Tibial nerve (tissue), 3 donors: ENCODE measurements at regions not wholly inside any gene's neighbourhood (a gene's known extent, or its start where the extent isn't known, plus 50 kb on each side); places are given as distances from the start of the nearest gene placed in this dataset.

Source experiments
- POLR2A ChIP-seq, 2 donors: fragments of 450-650 bp; IDR thresholded peaks; one replicate each; pipeline ENCODE4 v1.6.1; 2017; ENCODE audit warnings: antibody characterized with exemption in 2 of 2, mild to moderate bottlenecking in 2 of 2, moderate library complexity in 2 of 2
- TF ChIP-seq, protein P1 (sequence below), 5 experiments: fragments of 200-600 bp in 3 of 5; fragments of 450-650 bp in 2 of 5; sonication (generic) in 3 of 5; IDR thresholded peaks; one replicate each; pipeline ENCODE4 v1.5.1; 2016 to 2019; ENCODE audit warnings: antibody characterized with exemption in 5 of 5, mild to moderate bottlenecking in 3 of 5, moderate library complexity in 2 of 5

DNA sequence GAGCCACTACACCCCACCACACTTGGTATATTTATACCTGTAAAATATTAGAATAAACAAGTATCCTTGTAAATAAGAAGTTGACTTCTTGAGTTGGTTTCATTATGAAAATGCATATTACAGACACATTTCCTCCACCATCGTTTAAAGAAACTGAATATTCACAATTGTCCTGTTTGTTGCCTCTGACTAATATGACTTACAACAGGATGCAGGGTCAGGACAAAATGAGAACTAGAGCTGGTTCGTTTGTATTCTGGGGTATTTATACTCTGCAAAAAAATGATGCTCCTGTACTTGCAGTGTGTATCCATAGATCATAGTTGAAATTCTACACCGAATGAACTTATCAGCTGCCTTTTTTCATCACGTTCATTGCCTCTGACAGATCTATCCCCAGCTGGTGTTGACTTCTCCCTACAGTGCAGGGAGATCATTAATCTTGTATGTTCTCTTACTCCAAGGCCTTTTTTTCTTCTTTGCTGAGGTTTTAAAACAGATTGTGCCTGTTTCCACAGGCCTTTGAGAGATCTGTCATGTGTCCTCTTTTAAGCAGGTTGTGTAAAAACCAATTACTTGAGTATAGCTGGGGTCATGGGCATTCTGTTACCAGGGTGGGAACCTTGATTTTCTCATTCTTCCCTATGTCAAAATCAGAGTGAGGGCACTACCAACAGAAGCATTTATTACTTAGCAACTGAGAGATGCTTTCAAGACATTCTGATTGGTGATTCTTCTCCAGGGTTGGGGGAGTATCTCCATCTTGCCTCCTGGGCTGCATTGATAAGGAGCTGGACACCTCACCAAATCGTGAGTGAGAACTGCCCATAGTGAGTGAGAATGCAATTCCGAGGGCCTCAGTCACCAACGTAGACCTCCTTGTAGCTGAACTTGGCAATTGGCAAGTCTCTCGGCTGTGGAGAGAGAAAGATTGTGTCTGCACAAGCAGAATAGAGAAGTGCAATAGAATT, 78.8 kb upstream of the CD83 start:
- TF ChIP-seq, protein P1, sequence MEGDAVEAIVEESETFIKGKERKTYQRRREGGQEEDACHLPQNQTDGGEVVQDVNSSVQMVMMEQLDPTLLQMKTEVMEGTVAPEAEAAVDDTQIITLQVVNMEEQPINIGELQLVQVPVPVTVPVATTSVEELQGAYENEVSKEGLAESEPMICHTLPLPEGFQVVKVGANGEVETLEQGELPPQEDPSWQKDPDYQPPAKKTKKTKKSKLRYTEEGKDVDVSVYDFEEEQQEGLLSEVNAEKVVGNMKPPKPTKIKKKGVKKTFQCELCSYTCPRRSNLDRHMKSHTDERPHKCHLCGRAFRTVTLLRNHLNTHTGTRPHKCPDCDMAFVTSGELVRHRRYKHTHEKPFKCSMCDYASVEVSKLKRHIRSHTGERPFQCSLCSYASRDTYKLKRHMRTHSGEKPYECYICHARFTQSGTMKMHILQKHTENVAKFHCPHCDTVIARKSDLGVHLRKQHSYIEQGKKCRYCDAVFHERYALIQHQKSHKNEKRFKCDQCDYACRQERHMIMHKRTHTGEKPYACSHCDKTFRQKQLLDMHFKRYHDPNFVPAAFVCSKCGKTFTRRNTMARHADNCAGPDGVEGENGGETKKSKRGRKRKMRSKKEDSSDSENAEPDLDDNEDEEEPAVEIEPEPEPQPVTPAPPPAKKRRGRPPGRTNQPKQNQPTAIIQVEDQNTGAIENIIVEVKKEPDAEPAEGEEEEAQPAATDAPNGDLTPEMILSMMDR (IDR thresholded peaks at IDR 0.05) = no peak
- no peak for TF ChIP-seq POLR2A (IDR thresholded peaks at IDR 0.05)
